ENCODE measurements at regions not wholly inside any gene's neighbourhood (a gene's known extent, or its start where the extent isn't known, plus 50 kb on each side); places are given as distances from the start of the nearest gene placed in this dataset.
A peak's percentile ranks its signal among the peaks of the same experiment; 100 is the strongest.

DNA sequence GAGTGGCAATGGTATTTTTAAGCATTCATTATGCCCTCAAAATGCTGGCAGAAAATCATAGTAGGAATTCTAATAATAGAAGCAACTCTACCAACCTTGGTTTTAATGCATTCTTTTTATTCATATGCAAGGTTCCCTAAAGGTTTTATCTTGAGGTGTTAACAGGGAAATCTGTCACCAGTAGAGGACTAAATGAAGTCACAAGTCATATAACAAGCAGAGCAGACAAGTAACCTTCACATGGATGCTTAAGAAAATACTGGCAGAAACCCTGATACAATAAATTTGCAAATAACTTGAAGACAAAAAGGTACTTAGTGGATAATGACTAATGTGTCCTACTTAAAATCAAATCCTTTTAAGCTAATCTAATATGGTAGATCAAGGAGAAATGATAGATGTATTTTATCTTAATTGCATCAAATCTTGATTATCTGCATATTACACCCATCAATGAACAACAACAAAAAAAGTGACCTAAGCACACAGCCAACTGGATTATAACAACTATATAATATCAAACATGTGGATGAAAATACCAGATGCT, 73.3 kb downstream of the RFC3 start:
- no peak for DNase-seq

DNA sequence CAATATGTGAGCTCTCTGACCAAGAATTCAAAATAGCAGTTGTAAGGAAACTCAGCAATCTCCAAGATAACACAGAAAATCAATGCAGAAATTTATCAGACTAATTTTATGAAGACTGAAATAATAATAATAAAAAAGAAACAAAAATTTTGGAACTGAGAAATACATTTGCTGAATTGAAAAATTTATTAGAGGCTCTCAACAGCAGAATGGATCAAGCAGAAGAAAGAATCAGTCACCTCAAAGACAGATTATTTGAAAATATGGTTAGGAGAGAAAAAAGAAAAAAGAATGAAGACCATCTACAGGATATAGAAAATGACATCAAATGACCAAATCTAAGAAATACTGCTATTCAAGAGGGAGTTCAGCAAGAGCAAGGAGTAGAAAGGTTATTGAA, 75.6 kb downstream of the RFC3 start:
- no peak for DNase-seq

DNA sequence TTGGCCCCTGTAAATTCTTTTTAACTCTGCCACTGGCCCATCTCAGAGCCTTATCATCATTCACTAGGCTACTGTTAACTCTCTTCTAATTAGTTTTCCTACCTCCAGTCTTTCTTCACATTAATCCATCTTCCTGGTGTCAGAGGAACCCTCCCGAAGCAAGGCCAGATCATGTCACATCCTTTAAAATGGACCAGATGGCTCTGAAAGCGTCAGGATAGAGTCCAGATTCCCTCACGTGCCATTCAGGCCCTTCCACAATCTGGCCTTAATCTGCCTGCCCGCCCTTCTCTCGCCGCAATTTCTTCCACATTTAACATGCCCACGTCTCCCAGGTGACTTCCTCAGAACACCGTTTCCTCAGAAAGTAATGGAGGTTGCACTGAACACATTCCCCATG, 86.5 kb downstream of the RFC3 start:
- DNase-seq, result no peak

DNA sequence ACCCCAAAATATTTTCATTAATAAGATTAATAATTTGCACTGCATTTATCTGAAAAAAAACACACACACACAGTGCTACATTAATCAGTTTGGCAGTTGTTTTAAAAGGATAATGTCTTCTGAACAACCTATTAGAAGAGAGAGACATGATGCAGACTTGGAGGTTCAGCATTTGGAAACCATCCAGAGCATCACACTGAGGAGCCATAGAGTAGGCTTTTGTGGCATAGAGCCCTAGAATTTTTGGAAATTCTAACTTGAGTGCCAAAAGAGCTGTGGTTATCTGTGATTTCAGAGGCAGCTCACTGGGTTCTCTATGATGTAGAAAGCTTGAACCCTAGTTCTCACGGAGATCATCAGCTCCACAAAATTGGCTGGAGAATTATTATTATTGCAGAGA, 90.2 kb downstream of the RFC3 start:
- no peak for DNase-seq

DNA sequence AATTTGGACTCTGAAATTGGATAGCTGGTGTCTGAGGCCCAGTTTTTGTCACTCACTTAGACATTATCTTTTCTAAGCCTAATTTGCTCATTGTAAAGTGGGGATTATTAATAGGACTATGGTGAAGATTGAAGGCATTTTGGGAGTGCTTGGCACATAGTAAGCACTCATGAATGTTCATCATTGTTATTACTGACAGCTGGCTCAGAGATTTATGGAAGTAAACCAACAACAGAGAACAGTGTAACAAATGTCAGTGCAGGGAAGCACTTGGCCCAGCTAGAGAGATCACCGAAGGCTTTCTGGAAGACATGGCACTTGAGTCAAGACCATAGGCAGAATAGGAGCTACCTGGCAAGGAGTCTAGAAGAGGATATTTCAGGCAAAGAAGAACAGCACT, 92.3 kb downstream of the RFC3 start:
- no peak for DNase-seq

DNA sequence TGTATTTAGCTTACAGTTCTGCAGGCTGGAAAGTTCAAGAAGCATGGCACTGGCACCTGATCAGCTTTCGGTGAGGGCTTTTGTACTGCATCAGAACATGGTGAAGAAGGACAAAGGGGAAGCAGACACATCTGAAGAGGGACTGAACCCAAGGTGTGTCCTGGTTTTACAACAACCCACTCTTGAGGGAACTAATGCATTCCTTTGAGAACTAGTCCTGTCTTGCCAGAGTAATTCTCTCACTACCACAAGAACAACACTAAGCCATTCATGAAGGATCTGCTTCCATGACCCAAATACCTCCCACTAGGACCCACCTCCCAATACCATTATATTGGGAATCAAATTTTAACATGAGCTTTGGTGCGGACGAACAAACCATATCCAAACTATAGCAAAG, 93.6 kb downstream of the RFC3 start:
- DNase-seq, result no peak

GRCh38 chr13:33913829-33914228, 95.9 kb downstream of the RFC3 start:
- DNase-seq, result no peak

DNA sequence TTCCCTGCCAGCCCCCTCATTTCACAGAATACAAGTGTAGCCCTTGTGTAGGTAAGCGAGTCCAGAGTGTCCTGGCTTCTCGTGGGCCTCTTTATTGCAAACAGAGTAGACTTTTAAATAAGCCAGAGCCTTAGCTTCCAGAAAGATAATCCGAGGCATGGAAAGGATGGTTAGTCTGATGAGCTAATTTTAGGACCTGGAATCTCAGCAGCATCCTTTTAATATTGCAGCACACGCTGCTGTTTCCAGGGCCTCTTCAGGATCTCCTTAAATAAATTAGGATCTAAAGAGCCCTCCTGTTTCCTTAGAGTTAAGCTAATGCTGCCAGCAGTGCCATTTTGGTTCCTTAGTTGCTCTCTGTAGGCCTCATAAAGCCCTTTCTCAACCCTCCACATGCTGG, 99.2 kb downstream of the RFC3 start:
- no peak for DNase-seq

GRCh38 chr13:33918199-33918932, 100.4 kb downstream of the RFC3 start:
- peak; percentile 33 for DNase-seq

- DNase-seq, result no peak
Observed at GRCh38 chr13:33919120-33919519, 101.2 kb downstream of the RFC3 start.

DNA sequence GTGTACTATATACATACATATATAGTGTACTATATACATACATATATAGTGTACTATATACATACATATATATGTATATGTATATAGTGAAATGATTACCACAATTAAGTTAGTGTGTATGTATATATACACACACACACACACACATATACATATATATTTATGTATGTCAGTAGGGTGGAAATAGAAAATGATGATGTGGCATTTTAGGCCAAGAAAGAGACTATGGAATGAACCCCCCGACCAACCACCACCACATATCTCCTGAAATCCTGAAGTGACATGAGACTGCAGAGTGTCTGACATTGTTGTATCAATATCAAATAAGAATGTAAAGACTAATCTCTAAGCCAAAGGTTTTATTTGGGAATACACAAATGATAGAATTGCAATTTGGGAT, 107.6 kb downstream of the RFC3 start:
- no peak for DNase-seq

GRCh38 chr13:33927315-33927714, 109.4 kb downstream of the RFC3 start:
- no peak for DNase-seq

DNA sequence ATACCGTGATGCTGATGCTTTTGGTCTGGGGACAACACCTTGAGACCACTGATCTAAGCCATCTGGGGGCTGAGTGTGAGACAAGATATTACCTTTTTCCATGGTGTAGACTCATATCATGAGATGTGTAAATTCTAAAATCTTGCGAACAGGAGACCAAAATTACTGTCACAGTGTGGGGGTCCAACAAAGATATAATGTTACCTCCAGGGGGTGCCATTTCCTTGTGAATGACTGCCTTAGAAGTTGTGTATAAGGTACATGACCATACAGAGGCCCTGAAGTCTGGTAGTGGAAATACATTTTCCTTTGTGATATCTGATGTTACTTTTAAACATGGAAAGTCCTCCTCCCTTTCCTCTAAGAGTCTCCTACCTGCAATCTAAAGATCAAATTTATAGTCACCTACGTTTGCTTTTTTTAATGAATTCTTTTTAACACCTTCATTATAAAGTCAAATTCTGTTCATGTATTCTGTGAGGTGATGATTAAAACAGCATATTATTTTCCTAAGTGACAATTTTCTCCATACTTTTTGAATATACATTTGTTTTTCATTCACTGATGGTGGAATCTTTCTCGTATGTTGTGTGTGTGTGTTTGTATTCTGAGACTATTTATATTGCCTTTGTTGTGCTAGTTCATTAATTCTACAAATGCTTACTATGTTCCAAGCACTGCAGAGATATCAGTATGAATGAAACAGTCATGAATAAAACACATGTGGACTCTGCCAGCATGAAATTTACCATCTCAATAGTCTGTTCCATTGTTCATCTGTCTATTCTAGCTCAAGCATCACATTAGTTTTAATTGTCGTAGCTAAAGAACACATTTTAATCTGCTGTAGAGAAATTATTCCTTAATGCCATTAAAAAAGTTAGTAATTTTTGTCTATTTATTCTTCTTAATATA, 113.7 kb downstream of the RFC3 start:
- no peak for DNase-seq

- no peak for DNase-seq
Observed at GRCh38 chr13:33932769-33933406, 114.9 kb downstream of the RFC3 start.

DNA sequence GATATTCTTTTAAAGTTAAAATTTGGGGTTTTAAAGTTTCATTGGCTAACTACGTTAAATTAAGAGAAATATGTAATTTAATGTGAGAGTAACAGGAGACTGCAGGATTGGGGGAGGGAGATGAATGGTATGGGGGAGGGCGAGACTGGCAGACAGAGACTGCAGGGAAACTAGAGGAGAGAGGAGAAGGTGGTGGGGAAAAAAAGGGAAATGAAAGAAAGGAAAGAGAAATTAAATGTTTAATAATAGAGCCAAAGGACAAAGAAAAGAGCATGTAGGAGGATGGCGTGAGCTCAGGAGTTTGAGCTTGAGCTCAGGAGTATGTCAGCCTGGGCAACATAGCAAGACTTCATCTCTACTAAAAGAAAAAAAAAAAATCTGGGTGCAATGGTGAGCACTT, 115.9 kb downstream of the RFC3 start:
- DNase-seq, result no peak

GRCh38 chr13:33934343-33934742, 116.4 kb downstream of the RFC3 start:
- no peak for DNase-seq

DNA sequence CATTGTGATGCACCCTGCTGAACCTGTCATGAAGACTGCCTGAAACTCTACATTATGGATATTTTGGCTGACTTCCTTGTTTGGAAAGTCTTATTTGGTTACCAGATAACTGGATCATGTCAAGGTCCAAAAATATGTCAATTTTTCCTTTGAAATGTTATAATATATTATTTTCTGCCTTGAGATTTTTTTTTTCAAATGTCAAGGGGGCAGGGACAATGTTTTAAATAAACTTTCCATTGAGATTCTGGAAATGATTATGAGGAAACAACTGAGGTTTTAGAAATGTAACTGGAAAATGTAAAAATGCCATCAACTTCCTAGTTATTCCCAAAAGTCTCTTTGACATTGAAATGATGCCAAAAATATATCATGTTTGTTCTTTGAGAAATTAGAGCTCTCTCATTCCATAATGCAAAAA, 117.0 kb downstream of the RFC3 start:
- no peak for DNase-seq

DNA sequence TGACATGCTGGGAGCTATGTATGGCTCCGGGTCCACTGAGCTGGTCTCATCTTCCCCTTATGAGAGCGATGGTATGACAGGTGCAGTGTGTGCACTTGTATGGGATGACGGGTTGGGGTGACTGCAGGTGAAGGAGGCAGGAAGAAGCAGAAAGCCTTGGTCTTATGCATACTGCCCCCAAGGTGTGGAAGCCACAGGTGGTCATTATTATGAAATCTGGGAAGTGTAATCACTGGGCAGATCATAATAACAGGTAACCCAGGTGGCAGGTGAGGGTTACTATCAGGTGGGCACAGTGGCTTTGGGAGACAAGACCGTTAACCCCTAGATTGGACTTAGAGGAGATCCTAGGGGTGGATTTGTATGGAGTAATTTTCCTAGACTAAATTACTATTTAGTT, 118.0 kb downstream of the RFC3 start:
- no peak for DNase-seq

DNA sequence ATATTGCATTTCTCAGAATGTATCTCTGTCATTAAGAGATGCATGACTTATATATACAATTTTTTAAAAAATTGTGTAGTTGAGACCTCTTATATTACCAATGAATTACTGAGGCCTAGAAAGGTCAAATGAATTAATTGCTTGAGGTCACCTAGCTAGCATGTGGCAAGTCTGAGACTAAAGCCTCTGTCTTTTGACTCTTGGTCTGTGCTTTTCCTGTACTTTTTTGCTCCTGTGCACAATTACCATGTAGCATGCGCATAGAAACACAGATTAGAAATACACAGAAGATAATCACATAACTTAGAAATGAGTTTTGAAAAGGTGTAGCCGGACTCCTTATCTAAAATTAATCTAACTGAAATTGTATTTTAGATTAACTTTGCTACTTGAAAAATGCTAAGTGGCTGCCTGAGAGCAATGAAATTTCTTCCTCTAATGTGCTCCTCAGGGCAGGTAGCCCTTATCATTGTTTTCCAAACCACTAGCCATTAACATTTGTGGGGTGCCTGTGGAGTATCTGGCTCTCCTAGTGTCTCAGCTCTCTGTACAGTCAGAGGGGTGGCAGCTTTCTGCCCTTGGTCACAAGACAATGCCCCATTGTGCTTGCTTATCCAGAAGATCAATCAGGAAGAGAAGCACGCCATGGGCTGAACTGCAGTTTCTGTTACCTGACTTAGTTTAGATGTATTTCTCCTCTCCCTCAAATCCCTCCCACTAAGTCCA, 119.6 kb downstream of the RFC3 start:
- DNase-seq, result no peak

GRCh38 chr13:33940256-33940655, 122.3 kb downstream of the RFC3 start:
- DNase-seq, result no peak

GRCh38 chr13:33940898-33941297, 122.9 kb downstream of the RFC3 start:
- DNase-seq, result no peak

DNA sequence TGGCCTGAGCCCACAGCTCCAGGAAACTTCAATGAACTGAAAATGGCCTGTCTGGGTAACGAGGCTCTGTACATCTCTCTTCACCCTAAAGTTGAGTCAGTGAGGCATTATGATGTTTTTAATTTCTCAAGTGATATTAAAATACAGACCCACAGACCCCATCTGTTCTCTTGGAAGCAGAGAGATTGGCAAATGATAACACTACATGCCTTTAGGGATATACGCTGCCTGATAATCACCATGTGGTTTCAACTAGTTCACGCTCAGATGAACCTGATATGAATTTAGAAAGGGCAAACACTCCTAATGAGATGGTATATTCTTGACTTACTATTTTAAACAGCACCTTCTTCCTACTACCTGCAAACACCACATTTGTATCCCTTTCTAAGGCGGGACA, 127.5 kb downstream of the RFC3 start:
- DNase-seq, result no peak

- DNase-seq, result no peak
Observed at GRCh38 chr13:33953203-33953602, 135.3 kb downstream of the RFC3 start.

All from right hindlimb (tissue), 1 donor.